ENCODE measurements at regions not wholly inside any gene's neighbourhood (a gene's known extent, or its start where the extent isn't known, plus 50 kb on each side); places are given as distances from the start of the nearest gene placed in this dataset.

- no peaks in the 10 kb centered on the region for H3K36me3 ChIP-seq (ENCODE audit: control insufficient read depth, insufficient read depth, low read length)
- ChIA-PET CTCF (no interaction called here), POLR2A (no interaction called here)
Observed at GRCh38 chr3:25119682-25120081, 308.4 kb upstream of the RARB start.

GRCh38 chr3:25120665-25121064, 307.4 kb upstream of the RARB start:
- DNase-seq (ENCODE audit: low read depth), result no peak
- ChIA-PET CTCF (no interaction called here), POLR2A (no interaction called here)
- Histone ChIP-seq H3K27me3 (ENCODE audit: control insufficient read depth, insufficient read depth, low read length) (no peaks in the 10 kb centered on the region), H3K4me3 (ENCODE audit: low read depth, low read length) (no peak overlapping the region), H3K36me3 (ENCODE audit: control insufficient read depth, insufficient read depth, low read length) (no peaks in the 10 kb centered on the region)
- no peak for TF ChIP-seq CTCF (IDR thresholded peaks at IDR 0.05; ENCODE audit: insufficient read depth, low read depth, low read length)

More at GRCh38 chr3:25119682-25120081, 308.4 kb upstream of the RARB start:
- Histone ChIP-seq H3K4me3 (ENCODE audit: low read depth, low read length) (no peak overlapping the region), H3K27me3 (ENCODE audit: control insufficient read depth, insufficient read depth, low read length) (no peaks in the 10 kb centered on the region)
- TF ChIP-seq CTCF (IDR thresholded peaks at IDR 0.05; ENCODE audit: insufficient read depth, low read depth, low read length), result no peak
- DNase-seq (ENCODE audit: low read depth), result no peak

DNA sequence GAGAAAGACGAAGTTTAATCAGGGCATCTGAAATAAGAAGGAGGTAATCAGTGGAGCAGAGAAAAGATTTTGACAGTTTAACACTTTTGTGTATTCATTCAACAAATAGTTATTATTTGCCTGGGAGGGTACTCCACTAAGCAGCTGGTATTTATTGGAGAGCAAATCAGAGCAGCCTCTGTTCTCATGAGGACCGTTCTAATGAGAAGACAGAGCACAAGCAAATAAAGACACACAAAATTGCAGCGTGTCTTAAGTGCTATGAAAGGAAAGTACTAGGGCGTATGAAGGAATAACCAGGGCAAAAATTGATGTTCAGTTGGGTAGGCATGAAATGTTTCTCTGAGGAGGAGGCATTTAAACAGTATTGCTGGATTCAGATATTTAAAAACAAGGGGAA, 302.9 kb upstream of the RARB start:
- TF ChIP-seq CTCF (IDR thresholded peaks at IDR 0.05; ENCODE audit: insufficient read depth, low read depth, low read length), result no peak
- ChIA-PET CTCF (no interaction called here), POLR2A (no interaction called here)

GRCh38 chr3:25128735-25129134, 299.3 kb upstream of the RARB start:
- no peak for DNase-seq (ENCODE audit: low read depth)
- POLR2A ChIA-PET, result no interaction called here
- Histone ChIP-seq H3K36me3 (ENCODE audit: control insufficient read depth, insufficient read depth, low read length) (no peaks in the 10 kb centered on the region), H3K4me3 (ENCODE audit: low read depth, low read length) (no peak overlapping the region), H3K27me3 (ENCODE audit: control insufficient read depth, insufficient read depth, low read length) (no peaks in the 10 kb centered on the region)
- no peak for TF ChIP-seq CTCF (IDR thresholded peaks at IDR 0.05; ENCODE audit: insufficient read depth, low read depth, low read length)
- CTCF ChIA-PET, result no interaction called here

More for the DNA sequence above, 302.9 kb upstream of the RARB start:
- no peak overlapping the region for H3K4me3 ChIP-seq (ENCODE audit: low read depth, low read length)
- H3K27me3 ChIP-seq (ENCODE audit: control insufficient read depth, insufficient read depth, low read length), result no peaks in the 10 kb centered on the region
- no peaks in the 10 kb centered on the region for H3K36me3 ChIP-seq (ENCODE audit: control insufficient read depth, insufficient read depth, low read length)
- DNase-seq (ENCODE audit: low read depth), result no peak

DNA sequence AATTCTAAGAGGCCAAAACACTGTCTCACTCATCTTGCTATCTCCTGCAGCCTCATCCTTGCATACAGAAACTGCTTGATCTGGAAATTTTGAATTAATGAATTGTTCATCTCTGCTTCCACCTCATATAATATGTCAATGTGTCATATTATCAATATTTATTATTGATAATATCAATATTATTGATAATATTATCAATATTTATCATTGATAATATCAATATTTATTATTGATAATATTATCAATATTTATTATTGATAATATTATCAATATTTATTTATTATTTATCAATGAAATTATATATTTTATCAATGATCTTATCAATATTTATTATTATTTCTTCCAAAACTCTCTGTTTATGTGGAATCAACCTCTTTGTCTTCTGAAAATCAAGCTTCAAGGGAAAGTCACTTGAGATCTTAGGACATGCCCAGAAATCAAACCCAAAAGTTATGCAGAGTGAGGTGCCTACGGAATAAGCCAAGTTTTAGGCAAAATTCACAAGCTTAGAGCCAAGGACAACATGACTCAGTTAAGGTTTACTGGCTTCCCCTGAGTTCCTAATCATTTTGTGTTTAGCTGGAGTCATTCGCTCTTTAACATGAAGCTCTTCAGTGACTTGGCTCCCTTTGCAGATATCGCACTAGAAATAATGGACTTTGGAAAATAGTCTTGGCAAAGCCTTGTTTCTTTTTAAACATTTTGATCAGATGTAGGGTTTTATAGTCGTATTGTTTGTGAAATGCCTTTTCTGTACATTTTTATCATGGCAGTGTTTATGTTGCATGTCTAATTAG, 297.1 kb upstream of the RARB start:
- POLR2A ChIA-PET, result no interaction called here
- H3K27me3 ChIP-seq (ENCODE audit: control insufficient read depth, insufficient read depth, low read length), result no peaks in the 10 kb centered on the region
- DNase-seq (ENCODE audit: low read depth), result no peak
- CTCF ChIA-PET, result interaction anchor here (1.2 kb wide), 1 partner anchor 12 kb away, joined by 3 read pairs; no protein-coding TSS in a partner anchor
- no peaks in the 10 kb centered on the region for H3K36me3 ChIP-seq (ENCODE audit: control insufficient read depth, insufficient read depth, low read length)
- no peak overlapping the region for H3K4me3 ChIP-seq (ENCODE audit: low read depth, low read length)
- TF ChIP-seq CTCF (IDR thresholded peaks at IDR 0.05; ENCODE audit: insufficient read depth, low read depth, low read length), result no peak
